HEK293T (cell line): ENCODE measurements at regions not wholly inside any gene's neighbourhood (a gene's known extent, or its start where the extent isn't known, plus 50 kb on each side); places are given as distances from the start of the nearest gene placed in this dataset.
"Not testable (repeated sequence)": the region's sequence is repeated elsewhere in the genome, so short reads cannot be mapped to it uniquely, and the experiment has no call there.

Source experiments
- CTCF ChIA-PET: fragments of 350-600 bp; formaldehyde crosslinking; extraction: SDS; loops from one replicate; lab custom pipeline; 2021; ENCODE audit warnings: antibody characterized with exemption, inconsistent platforms; lab: Yijun Ruan, JAX
- POLR2A ChIA-PET: fragments of 350-600 bp; formaldehyde crosslinking; extraction: SDS; loops from one replicate; lab custom pipeline; 2020; ENCODE audit warnings: antibody characterized with exemption, inconsistent platforms; lab: Yijun Ruan, JAX
- DNase-seq: peaks from one replicate; pipeline ENCODE4 v3.0.0; 2012; ENCODE audit warnings: mixed read lengths; ENCODE audit errors: extremely low spot score

- POLR2A ChIA-PET, DNase-seq, CTCF ChIA-PET: not testable (repeated sequence)
Measured at GRCh38 chr2:89968567-89968966, 1277.1 kb downstream of the RPIA start.

- DNase-seq, POLR2A ChIA-PET, CTCF ChIA-PET: not testable (repeated sequence)
Measured at GRCh38 chr2:89969190-89969589, 1277.7 kb downstream of the RPIA start.

- POLR2A ChIA-PET, CTCF ChIA-PET, DNase-seq: not testable (repeated sequence)
Measured at GRCh38 chr2:89973849-89974248, 1282.4 kb downstream of the RPIA start.

- POLR2A ChIA-PET, DNase-seq, CTCF ChIA-PET: not testable (repeated sequence)
Measured at GRCh38 chr2:89979826-89980537, 1288.5 kb downstream of the RPIA start.

GRCh38 chr2:89982246-89982645 is 1290.8 kb downstream of the RPIA start:
- CTCF ChIA-PET, DNase-seq, POLR2A ChIA-PET: not testable (repeated sequence)

GRCh38 chr2:89985650-89986049 is 1294.2 kb downstream of the RPIA start:
- POLR2A ChIA-PET, CTCF ChIA-PET, DNase-seq: not testable (repeated sequence)

GRCh38 chr2:89986532-89986931 is 1295.1 kb downstream of the RPIA start:
- CTCF ChIA-PET, DNase-seq, POLR2A ChIA-PET: not testable (repeated sequence)

GRCh38 chr2:89996779-89997178 is 1305.3 kb downstream of the RPIA start:
- DNase-seq, CTCF ChIA-PET, POLR2A ChIA-PET: not testable (repeated sequence)

GRCh38 chr2:90004553-90004952 is 1313.1 kb downstream of the RPIA start:
- POLR2A ChIA-PET, DNase-seq, CTCF ChIA-PET: not testable (repeated sequence)

- CTCF ChIA-PET, POLR2A ChIA-PET, DNase-seq: not testable (repeated sequence)
Measured at GRCh38 chr2:90010442-90011100, 1319.1 kb downstream of the RPIA start.

- CTCF ChIA-PET, DNase-seq, POLR2A ChIA-PET: not testable (repeated sequence)
Measured at GRCh38 chr2:90011101-90011443, 1319.6 kb downstream of the RPIA start.

GRCh38 chr2:90019908-90020307 is 1328.4 kb downstream of the RPIA start:
- POLR2A ChIA-PET, result not testable (repeated sequence)

GRCh38 chr2:90021234-90021633 is 1329.8 kb downstream of the RPIA start:
- POLR2A ChIA-PET, CTCF ChIA-PET, DNase-seq: not testable (repeated sequence)

More at GRCh38 chr2:90019908-90020307, 1328.4 kb downstream of the RPIA start:
- DNase-seq, CTCF ChIA-PET: not testable (repeated sequence)

GRCh38 chr2:90027231-90027643 is 1335.8 kb downstream of the RPIA start:
- CTCF ChIA-PET, POLR2A ChIA-PET, DNase-seq: not testable (repeated sequence)

GRCh38 chr2:90028381-90029079 is 1337.1 kb downstream of the RPIA start:
- DNase-seq, POLR2A ChIA-PET, CTCF ChIA-PET: not testable (repeated sequence)

- CTCF ChIA-PET, POLR2A ChIA-PET, DNase-seq: not testable (repeated sequence)
Measured at GRCh38 chr2:90029080-90029428, 1337.6 kb downstream of the RPIA start.

GRCh38 chr2:90032269-90032668 is 1340.8 kb downstream of the RPIA start:
- CTCF ChIA-PET, DNase-seq, POLR2A ChIA-PET: not testable (repeated sequence)

GRCh38 chr2:90036335-90036734 is 1344.9 kb downstream of the RPIA start:
- CTCF ChIA-PET, DNase-seq, POLR2A ChIA-PET: not testable (repeated sequence)

- CTCF ChIA-PET, POLR2A ChIA-PET, DNase-seq: not testable (repeated sequence)
Measured at GRCh38 chr2:90039093-90039492, 1347.6 kb downstream of the RPIA start.
